Colonic mucosa (tissue), 4 donors: ENCODE measurements at regions not wholly inside any gene's neighbourhood (a gene's known extent, or its start where the extent isn't known, plus 50 kb on each side); places are given as distances from the start of the nearest gene placed in this dataset.

Experiments used
- DNase-seq: peaks from one replicate; pipeline ENCODE4 v3.0.0-alpha.2; 2020
- H3K27ac ChIP-seq: fragments of 200-600 bp; one replicate; pipeline ENCODE4 v1.8.0; 2021
- H3K27me3 ChIP-seq: fragments of 200-600 bp; one replicate; pipeline ENCODE4 v1.8.0; 2021
- H3K36me3 ChIP-seq: fragments of 200-600 bp; one replicate; pipeline ENCODE4 v1.8.0; 2021
- H3K4me1 ChIP-seq: fragments of 200-600 bp; one replicate; pipeline ENCODE4 v1.8.0; 2021; ENCODE audit warnings: mild to moderate bottlenecking
- H3K4me3 ChIP-seq: fragments of 200-600 bp; one replicate; pipeline ENCODE4 v1.8.0; 2021
- H3K9ac ChIP-seq, 2 donors: one replicate each; pipeline ENCODE4 v1.7.0; 2013; ENCODE audit warnings: control low read depth in 2 of 2, low read depth in 2 of 2, low read length in 2 of 2
- H3K9me3 ChIP-seq: fragments of 200-600 bp; one replicate; pipeline ENCODE4 v1.8.0; 2021
- intact Hi-C: fragments of 100-400 bp; cut with DNase I; formaldehyde crosslinking; loops from one replicate; pipeline ENCODE4 v1.14.1; 2022
- TF ChIP-seq, protein P1 (sequence below): fragments of 200-600 bp; IDR thresholded peaks from one replicate; pipeline ENCODE4 v1.8.0; 2022; ENCODE audit warnings: antibody characterized with exemption, mild to moderate bottlenecking
- donor health status: healthy.
- donor health status: DM: no; HTN: no; CAD: no.
- donor health status: DM: no; HTN: no; CAD: no.

DNA sequence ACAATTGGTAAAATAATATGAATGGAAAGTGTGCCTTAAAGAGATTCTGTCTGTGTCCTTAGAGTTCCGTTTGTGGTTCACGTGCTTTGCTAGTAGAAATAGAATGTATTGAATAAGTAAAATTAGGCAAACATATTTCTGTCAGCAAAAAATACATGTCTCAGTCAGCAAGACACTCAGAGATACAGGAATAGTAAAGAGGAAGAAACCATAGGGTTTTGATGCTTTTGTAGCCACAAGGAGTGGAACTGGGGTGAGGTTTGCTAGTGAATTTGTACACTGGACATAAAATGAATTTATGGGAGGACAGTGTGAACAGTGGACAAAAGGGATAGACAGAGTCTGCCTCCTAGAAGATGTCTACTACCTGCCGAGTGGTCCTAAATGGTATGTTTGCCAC, 289.2 kb upstream of the NRP1 start:
- intact Hi-C loops, result no loop called here
- Histone ChIP-seq H3K27me3 (no peaks in the 10 kb centered on the region), H3K36me3 (no peaks in the 10 kb centered on the region), H3K4me1 (no peaks in the 10 kb centered on the region), H3K4me3 (no peak overlapping the region), H3K9ac (no peak overlapping the region), H3K9me3 (no peaks in the 10 kb centered on the region), H3K27ac (no peak overlapping the region)
- DNase-seq, result no peak
- TF ChIP-seq, protein P1, sequence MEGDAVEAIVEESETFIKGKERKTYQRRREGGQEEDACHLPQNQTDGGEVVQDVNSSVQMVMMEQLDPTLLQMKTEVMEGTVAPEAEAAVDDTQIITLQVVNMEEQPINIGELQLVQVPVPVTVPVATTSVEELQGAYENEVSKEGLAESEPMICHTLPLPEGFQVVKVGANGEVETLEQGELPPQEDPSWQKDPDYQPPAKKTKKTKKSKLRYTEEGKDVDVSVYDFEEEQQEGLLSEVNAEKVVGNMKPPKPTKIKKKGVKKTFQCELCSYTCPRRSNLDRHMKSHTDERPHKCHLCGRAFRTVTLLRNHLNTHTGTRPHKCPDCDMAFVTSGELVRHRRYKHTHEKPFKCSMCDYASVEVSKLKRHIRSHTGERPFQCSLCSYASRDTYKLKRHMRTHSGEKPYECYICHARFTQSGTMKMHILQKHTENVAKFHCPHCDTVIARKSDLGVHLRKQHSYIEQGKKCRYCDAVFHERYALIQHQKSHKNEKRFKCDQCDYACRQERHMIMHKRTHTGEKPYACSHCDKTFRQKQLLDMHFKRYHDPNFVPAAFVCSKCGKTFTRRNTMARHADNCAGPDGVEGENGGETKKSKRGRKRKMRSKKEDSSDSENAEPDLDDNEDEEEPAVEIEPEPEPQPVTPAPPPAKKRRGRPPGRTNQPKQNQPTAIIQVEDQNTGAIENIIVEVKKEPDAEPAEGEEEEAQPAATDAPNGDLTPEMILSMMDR, result no peak

DNA sequence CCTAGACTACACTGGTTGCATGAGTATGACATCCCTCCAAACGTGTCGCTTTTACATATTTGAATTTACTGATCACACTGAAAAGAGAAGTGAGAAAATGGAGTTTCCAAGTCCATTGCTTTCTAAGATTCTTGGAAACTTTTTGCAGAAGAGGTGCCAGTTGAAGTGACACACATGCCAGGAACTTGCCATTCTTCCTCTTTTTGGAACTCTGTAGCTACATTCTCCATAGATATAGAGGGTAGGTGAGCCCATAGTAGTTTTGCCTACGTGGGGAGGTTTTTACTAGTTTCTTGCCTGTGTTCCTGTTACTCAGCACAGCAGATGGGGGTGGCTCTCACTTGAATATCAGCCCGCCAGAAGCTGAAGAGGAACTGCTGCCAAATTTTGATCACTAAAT, 286.6 kb upstream of the NRP1 start:
- intact Hi-C loops, result no loop called here

DNA sequence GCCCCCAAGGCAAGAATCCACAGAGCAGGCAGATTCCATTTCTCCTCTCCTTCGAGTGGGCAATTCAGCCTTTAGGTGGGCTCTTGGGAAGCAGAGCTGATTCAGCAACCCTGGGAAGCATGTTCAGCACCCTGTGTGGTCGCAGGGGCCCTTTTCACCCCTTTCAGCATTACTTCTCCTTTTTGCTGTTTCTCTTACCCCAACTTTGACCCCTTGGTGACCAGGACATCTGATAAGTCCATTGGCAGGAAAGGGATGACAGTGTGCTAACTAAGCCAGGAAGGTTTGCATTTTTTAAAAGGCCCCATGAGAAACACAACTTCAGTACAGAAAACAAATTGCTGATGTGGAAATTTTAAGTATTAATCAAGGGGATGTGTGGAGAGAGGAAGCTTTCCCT, 283.7 kb upstream of the NRP1 start:
- Histone ChIP-seq H3K9me3 (no peaks in the 10 kb centered on the region), H3K9ac (no peak overlapping the region), H3K4me1 (no peaks in the 10 kb centered on the region), H3K27me3 (no peaks in the 10 kb centered on the region), H3K27ac (no peak overlapping the region), H3K36me3 (no peaks in the 10 kb centered on the region), H3K4me3 (no peak overlapping the region)
- DNase-seq, result no peak
- intact Hi-C loops, result no loop called here
- TF ChIP-seq, protein P1, result no peak

More for the DNA sequence above, 286.6 kb upstream of the NRP1 start:
- H3K27me3 ChIP-seq, result no peaks in the 10 kb centered on the region
- no peaks in the 10 kb centered on the region for H3K4me1 ChIP-seq
- H3K4me3 ChIP-seq, result no peak overlapping the region
- no peak overlapping the region for H3K9ac ChIP-seq
- H3K9me3 ChIP-seq, result no peaks in the 10 kb centered on the region
- TF ChIP-seq, protein P1, result no peak
- no peaks in the 10 kb centered on the region for H3K36me3 ChIP-seq
- no peak for DNase-seq
- no peak overlapping the region for H3K27ac ChIP-seq

DNA sequence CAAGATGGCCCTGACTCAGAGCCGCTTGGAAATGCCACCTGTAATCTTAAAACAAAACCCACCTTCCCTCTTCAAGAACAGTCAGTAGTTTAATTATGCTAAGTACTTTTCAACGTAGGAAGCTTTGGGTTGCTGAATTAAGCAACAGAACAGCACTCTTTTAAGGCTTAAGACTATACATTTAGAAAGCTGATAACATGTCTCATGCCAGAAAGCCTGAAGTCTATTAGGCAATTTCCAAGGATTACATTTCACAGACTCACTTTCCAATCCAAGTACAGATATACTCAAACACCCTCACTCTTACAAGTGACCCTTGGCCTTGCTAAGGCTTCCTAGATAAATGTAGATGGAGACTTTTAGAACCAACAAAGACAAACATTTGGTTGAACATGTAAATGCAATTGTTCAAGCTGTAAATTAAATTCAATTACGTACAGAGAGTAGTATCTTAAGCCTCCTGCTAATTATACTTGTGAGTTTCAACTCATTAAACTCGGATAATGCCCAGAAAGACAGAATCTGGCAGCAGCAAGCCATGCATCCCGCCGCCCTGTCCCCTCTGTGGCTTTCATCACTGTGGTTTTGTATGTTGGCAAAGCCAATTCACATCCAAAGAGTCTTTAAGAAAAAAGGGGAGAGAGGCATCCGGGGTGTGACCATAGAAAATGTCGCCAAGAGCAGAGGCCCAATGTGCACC, 283.1 kb upstream of the NRP1 start:
- H3K36me3 ChIP-seq, result no peaks in the 10 kb centered on the region
- H3K9me3 ChIP-seq, result no peaks in the 10 kb centered on the region
- no peak for DNase-seq
- intact Hi-C loops, result no loop called here
- no peak overlapping the region for H3K9ac ChIP-seq
- H3K27me3 ChIP-seq, result no peaks in the 10 kb centered on the region
- no peak overlapping the region for H3K27ac ChIP-seq
- H3K4me1 ChIP-seq, result no peaks in the 10 kb centered on the region
- no peak overlapping the region for H3K4me3 ChIP-seq
- TF ChIP-seq, protein P1, result no peak

DNA sequence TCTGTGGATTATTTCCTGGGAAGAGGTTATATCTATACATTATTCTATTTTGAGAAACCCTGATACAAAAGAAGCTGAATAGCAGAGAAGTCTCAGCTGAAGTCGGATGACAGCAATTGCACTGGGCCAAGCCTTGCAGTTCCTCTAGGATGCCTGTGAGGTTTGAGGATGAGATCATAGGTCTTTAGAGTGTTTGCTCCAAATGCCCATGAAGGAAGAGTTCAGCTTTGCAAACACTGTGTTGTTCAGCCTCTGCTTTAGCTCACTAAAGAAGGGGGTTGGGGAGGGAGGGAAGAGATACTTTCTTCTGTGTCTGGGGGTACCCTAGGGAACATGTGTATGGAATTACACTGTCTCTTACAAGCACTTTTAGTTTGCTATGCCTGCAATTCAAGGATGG, 282.5 kb upstream of the NRP1 start:
- no peak overlapping the region for H3K9ac ChIP-seq
- no peak overlapping the region for H3K27ac ChIP-seq
- no peaks in the 10 kb centered on the region for H3K27me3 ChIP-seq
- no peaks in the 10 kb centered on the region for H3K4me1 ChIP-seq
- intact Hi-C loops, result no loop called here
- H3K4me3 ChIP-seq, result no peak overlapping the region
- TF ChIP-seq, protein P1, result no peak
- DNase-seq, result no peak
- no peaks in the 10 kb centered on the region for H3K9me3 ChIP-seq
- H3K36me3 ChIP-seq, result no peaks in the 10 kb centered on the region
